Cardiac septum (tissue), 1 donor: ENCODE measurements at regions not wholly inside any gene's neighbourhood (a gene's known extent, or its start where the extent isn't known, plus 50 kb on each side); places are given as distances from the start of the nearest gene placed in this dataset.

Source experiments
- DNase-seq: peaks from one replicate; pipeline ENCODE4 v3.0.0-alpha.2; 2020; ENCODE audit warnings: low spot score
- intact Hi-C: fragments of 100-400 bp; cut with DNase I; formaldehyde crosslinking; loops from one replicate; pipeline ENCODE4 v1.14.0; 2022
- donor health status: DM: no; HTN: no; CAD: no.

DNA sequence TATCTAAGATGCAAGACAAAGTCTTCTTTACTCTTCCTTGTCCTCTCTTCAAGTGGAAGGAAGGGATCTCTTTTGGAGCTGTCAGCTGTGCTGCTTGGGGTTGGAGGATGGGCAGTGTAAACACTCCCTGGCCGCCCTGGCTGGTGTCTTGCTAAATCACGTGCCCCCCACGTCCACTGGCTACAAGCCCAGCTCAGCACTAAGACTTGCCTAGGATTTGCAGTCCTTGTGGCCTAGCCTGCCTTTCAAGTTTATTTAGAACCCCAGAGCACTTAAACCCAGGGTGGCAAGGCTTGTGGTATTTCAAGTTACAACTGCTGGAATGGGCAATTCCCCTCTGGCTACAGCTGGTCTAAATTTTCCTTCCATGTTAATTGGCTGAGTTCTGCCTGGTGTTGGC lies 272.4 kb upstream of the MYO3A start:
- DNase-seq: no peak
- intact Hi-C loops: no loop called here

GRCh38 chr10:25666276-25666675 lies 267.8 kb upstream of the MYO3A start:
- DNase-seq: no peak
- intact Hi-C loops: no loop called here

DNA sequence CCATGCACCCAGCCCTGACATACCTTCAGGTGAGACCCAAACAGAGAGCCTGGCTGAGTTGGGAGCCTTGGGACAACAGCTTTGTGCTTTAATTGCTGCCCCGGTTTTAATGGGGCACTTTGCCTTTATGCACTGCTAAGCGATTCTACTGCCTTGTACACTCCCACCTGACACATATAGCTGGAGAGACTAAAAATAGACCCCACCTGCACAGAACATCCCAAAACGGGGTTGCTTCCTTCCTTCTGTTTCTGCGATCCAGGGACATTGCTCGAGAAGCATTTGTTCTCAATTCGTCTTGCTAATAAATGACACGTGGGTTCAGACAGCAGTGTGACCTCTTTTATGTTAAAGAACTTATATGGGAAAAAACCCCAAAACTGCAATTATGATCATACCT lies 258.8 kb upstream of the MYO3A start:
- no peak for DNase-seq
- intact Hi-C loops: no loop called here

- no peak for DNase-seq
- intact Hi-C loops: no loop called here
Measured at GRCh38 chr10:25675615-25676014, 258.4 kb upstream of the MYO3A start.

- intact Hi-C loops: no loop called here
- DNase-seq: no peak
Measured at GRCh38 chr10:25678220-25678619, 255.8 kb upstream of the MYO3A start.

DNA sequence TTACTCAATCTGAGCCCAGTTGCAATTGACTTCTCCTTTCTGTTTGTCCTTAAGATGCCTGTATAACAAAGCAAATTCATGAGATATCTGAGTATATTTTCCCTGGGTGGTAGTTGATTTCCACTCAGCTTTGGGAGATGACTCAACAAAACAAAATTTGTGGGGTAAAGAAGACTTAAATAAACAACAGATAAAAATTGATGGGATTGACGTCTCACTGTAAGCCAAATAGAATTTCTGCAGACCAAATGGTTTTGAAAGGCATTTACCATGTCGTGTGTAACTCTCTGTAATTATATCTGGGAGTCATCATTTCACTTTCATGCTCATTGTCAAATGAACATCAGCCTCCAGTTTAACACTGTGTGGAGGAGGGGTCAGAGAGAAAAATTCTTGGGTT lies 255.4 kb upstream of the MYO3A start:
- intact Hi-C loops: no loop called here
- DNase-seq: no peak

- DNase-seq: no peak
- intact Hi-C loops: loop anchor here (2.0 kb wide), 1 partner anchor 570 kb away; no protein-coding TSS in a partner anchor
Measured at GRCh38 chr10:25682203-25682851, 251.7 kb upstream of the MYO3A start.

DNA sequence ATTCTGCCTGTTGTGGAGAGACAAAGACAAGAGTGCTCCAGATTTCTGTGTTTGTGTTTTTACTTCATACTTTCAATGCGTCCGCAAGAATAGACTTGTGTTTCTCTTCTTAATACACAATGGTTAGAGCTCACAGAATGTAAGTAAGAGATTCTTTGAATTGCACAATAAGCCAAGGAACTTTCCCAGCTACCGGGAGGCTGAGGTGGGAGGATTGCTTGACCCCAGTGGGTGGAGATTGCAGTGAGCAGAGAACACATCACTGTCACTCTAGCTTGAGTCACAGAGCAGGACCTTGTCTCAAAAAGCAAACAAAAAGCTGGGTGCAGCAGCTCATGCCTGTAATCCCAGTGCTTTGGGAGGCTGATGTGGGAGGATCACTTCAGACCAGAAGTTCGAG lies 250.7 kb upstream of the MYO3A start:
- DNase-seq: no peak
- intact Hi-C loops: loop anchor here (2.0 kb wide), 1 partner anchor 571 kb away; no protein-coding TSS in a partner anchor

- no peak for DNase-seq
- intact Hi-C loops: no loop called here
Measured at GRCh38 chr10:25687521-25687920, 246.5 kb upstream of the MYO3A start.

DNA sequence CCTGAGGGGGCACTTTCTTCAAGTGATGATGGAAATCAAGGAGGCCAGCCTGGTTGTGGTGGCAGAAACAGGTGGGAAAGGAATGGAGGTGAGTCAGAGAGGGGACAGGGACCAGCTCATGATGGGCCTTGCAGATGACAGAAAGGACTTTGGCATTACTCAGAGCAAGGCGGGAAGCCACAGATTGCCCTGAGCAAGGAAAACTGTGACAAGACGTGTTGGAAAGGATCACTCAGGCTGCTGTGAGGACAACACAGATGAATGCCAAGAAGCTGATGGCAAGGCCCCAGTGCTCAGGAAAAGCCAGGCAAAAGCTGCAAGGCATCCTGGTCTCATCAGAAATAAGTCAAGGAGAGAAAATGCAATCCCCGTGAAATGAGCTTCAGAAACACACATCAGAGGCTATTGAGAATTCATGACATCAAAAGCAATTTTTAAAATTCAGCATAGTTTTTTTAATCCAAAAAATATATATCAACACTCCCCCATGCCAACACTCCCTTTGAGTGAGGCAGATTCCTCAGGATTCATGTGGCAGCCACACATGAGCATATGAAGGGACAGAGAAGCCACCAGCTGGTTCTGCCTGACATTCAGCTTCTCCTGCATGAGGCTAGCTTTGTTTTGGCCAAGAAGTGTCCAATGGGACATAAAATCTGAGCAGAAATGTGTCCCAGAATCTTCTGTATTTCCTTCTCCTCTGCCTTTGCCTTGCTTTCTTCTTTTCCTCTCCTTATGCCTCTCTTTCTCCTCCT lies 244.5 kb upstream of the MYO3A start:
- intact Hi-C loops: no loop called here
- DNase-seq: no peak

DNA sequence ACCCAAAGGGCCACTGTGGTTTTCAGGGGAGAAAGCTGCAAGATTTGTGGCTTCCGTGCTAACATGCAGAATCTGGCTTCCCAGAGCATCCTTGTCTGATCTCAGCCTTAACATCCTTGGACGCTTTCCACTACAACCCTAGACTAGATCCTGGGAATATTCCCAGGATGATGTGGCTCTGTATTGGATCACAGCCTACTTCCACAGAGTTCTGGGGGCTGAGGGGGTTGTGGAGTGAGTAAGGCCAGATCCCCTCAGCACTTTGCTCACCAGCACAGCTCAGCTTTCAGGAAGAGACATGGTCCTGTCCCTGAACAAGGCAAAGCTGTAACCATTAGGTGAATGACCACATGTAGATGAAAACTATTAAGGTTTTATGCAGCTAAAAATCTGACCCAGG lies 241.3 kb upstream of the MYO3A start:
- intact Hi-C loops: no loop called here
- DNase-seq: no peak

DNA sequence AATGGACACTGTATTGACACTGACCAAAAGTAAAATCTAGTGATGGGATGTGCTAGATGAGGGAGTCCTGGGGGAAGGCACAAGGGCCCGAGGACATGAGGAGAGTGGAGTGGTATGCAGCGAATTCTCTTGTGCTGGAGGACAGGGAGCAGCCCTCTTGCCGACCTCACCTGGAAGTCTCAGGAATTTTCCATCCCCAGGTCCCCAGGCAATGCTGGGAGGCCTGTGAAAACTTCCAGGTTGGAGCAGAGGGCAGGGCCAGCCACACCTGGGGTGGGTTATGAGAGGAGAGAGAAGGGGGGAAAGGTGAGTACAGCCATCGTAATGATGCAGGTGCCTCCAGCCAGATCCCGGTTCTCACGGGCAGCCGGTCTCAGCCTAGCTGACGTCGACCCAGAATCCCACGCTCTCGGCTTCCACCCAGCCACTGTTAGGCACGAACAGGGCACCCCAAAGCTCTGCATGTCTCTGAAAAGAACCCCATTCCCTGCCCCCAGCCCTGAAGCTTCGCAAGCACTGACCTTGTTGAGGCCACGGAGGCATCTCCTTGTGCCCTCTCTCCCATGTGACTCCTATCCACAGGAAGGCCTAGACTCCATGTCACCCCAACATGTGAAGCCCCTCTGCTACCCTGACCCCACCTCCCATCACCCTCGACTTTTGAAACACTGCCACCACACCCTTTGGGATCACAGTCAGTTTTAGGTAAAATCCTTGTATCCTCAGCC lies 239.7 kb upstream of the MYO3A start:
- intact Hi-C loops: no loop called here
- no peak for DNase-seq

- intact Hi-C loops: no loop called here
- DNase-seq: no peak
Measured at GRCh38 chr10:25694971-25695370, 239.1 kb upstream of the MYO3A start.

DNA sequence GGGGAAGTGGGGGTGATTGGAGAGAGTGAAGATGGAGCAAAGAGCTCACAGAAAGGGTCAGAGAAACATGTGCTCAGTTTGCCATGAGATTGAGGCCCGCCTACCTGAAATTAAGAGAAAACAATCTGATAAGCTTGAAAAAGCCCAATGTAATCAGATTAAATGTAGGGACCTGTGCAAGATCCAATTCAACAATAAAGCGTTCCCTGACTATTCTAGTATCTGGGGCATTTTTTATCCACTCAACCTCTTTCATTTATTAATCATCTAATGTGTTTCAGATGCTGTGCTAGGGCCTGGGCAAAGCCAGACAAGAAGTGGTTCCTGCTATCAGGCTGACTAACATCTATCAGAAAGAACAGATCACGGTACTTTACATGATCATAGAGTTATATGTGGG lies 238.4 kb upstream of the MYO3A start:
- no peak for DNase-seq
- intact Hi-C loops: no loop called here

DNA sequence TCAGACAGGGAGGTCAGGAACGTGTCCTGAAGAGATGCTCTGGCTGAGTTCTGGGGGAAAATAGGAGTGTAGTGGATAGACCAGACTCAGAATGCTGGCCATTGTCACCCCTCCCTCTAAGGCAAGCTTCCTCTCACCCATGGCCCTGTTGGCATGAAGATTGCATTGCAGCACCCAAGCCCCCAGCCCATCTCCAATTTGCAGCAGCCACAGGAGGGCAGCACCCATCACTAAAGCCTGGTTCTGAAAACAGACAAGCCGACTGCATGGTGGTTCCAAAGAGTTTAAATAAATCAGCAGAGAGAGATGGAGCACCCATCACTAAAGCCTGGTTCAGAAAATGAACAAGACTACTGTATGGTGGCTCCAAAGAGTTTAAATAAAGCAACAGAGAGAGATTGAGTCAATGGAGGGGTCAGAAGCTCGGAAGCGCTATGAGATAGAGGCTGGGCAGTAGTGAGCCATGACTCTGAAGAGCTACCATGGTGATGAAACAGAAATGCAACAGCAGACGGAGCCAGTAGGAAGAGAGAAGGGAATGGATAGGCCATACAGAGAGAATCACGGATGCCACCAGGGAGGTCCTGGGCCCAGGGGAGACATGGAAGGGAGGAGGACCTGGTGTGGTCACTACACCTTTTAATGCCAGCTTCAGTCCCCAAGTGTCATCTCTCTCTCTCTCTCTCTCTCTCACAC lies 237.9 kb upstream of the MYO3A start:
- intact Hi-C loops: no loop called here

DNA sequence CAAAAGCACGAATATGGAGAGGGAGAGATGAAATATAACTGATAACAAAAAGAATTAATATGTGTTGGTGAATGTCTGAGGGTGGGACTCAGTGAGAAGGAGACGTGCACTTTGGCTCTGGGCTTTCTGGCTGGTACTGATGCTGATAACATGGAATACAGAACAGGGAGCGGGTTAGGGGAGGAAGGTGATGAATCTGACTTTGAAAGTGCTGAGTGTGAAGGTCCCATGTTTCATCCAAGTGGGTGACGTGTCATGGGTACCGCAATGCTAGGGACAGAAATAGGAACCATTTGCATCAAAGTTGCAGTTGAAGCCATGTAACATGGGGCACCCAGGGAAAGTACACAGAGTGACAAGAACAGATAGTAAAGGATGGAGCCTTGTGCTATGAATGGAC lies 236.6 kb upstream of the MYO3A start:
- intact Hi-C loops: no loop called here
- DNase-seq: no peak

More for the DNA sequence above, 237.9 kb upstream of the MYO3A start:
- DNase-seq: no peak

- DNase-seq: no peak
- intact Hi-C loops: no loop called here
Measured at GRCh38 chr10:25698638-25699037, 235.4 kb upstream of the MYO3A start.

DNA sequence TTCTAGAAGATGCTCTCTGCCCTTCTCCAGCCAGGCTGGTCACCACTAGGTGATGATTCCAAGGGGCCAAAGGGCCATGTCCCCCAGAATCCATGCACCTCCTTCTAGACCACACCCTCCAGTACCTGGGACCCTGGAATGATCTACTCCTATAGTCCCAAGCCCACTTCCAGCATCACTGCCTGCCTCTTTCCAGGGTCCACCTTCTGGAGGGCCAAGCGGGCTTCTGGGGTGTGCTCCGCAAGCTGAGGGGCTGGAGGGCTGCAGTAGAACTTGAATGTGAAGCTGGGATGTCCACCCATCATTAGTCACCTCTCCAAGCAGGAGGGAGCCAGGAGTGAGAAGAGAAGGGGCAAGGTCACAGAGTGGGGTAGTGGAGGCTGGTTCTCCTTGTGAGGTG lies 234.4 kb upstream of the MYO3A start:
- intact Hi-C loops: no loop called here
- no peak for DNase-seq

GRCh38 chr10:25701652-25702051 lies 232.4 kb upstream of the MYO3A start:
- intact Hi-C loops: no loop called here
- no peak for DNase-seq

DNA sequence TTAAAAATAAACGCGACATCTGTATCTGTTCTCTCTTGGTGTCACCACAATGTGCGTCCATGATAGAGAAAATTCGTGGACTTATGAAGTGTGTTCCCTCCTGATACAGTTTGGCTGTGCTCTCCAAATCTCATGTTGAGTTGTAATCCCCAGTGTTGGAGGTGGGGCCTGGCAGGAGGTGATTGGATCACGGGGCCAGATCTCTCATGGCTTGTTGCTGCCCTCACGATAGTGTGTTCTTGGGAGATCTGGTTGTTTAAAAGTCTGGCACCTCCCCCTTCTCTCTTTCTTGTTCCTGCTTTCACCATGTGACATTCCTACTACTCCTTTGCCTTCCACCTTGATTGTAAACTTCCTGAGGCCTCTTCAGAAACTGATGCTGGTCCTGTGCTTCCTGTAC lies 229.4 kb upstream of the MYO3A start:
- intact Hi-C loops: no loop called here
- no peak for DNase-seq
